ENCODE measurements at regions not wholly inside any gene's neighbourhood (a gene's known extent, or its start where the extent isn't known, plus 50 kb on each side); places are given as distances from the start of the nearest gene placed in this dataset.

DNA sequence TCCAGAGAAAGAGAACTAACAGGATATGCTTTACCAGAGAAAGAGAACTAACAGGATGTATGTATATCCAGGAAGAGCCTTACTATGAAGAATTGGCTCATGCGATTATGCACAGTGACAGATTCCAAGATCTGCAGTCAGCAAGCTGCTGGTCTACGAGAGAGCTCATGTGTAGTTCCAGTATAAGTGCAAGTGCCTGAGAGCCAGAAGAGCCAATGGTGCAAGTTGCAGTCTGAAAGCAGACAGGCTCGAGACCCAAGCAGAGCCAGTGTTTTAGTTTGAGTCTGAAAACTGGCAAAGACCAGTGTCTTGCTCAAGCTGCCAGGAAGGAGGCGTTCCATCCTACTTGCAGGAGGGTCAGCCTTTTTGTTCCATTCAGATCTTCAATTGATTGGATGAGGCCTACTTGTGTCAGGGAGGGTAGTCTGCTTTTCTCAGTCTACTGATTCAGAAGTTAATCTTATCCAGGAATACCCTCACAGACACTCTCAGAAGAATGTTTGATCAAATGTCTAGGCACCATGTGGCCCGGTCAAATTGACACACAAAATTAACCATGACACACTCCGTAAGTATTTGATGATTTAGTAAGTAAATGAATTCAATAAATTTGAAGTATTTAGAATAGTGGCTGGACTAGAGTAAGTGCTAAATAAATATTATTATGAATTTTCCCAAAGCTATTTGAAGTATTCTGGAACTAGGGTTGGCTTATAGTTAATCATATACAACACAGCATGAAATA is 372.1 kb upstream of the SGCD start:
- peaks cover 5% of the 10 kb centered on the region in 2 experiments; a peak in 2 of 4 replicates for H3K9me3 ChIP-seq (ENCODE audit: control insufficient read depth in 1 of 2, insufficient read depth in 1 of 2, low read depth in 1 of 2, low read length in 2 of 2)
- DNase-seq (ENCODE audit: low read depth, low spot score) = no peak
- RAD21 ChIA-PET (ENCODE audit: low non-redundant PET in 1 of 2, low total read pairs in 2 of 2, uncharacterized antibody in 2 of 2, unreplicated experiment in 2 of 2) = no interaction called here
- TF ChIP-seq ZFX (IDR thresholded peaks at IDR 0.05) (no peak), SP1 (IDR thresholded peaks at IDR 0.05; ENCODE audit: low read depth) (no peak), EZH2phosphoT487 (IDR thresholded peaks at IDR 0.05; ENCODE audit: borderline replicate concordance) (no peak), POLR2AphosphoS5 (IDR thresholded peaks at IDR 0.05; ENCODE audit: low read depth, low read length) (no peak), CBX3 (IDR thresholded peaks at IDR 0.05; ENCODE audit: low read depth) (no peak), POLR2A (IDR thresholded peaks at IDR 0.05; ENCODE audit: borderline replicate concordance, extremely low read depth, insufficient read depth, insufficient read length) (no peak), RAD21 (IDR thresholded peaks at IDR 0.05; ENCODE audit: low read depth) (no peak), ZBTB33 (IDR thresholded peaks at IDR 0.05; ENCODE audit: extremely low read depth, insufficient replicate concordance, low read length) (no peak), REST (IDR thresholded peaks at IDR 0.05; ENCODE audit: low read depth) (no peak), SRF (IDR thresholded peaks at IDR 0.05; ENCODE audit: low read depth) (no peak), FOSL1 (IDR thresholded peaks at IDR 0.05; ENCODE audit: low read depth) (no peak)
- TF ChIP-seq, protein P1, sequence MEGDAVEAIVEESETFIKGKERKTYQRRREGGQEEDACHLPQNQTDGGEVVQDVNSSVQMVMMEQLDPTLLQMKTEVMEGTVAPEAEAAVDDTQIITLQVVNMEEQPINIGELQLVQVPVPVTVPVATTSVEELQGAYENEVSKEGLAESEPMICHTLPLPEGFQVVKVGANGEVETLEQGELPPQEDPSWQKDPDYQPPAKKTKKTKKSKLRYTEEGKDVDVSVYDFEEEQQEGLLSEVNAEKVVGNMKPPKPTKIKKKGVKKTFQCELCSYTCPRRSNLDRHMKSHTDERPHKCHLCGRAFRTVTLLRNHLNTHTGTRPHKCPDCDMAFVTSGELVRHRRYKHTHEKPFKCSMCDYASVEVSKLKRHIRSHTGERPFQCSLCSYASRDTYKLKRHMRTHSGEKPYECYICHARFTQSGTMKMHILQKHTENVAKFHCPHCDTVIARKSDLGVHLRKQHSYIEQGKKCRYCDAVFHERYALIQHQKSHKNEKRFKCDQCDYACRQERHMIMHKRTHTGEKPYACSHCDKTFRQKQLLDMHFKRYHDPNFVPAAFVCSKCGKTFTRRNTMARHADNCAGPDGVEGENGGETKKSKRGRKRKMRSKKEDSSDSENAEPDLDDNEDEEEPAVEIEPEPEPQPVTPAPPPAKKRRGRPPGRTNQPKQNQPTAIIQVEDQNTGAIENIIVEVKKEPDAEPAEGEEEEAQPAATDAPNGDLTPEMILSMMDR (IDR thresholded peaks at IDR 0.05 in 2 of 3, conservative IDR thresholded peaks at IDR 0.05 in 1 of 3; ENCODE audit: borderline replicate concordance in 1 of 3, insufficient read depth in 1 of 3, low read depth in 2 of 3, low read length in 2 of 3) = no peak
- TF ChIP-seq, protein P2, sequence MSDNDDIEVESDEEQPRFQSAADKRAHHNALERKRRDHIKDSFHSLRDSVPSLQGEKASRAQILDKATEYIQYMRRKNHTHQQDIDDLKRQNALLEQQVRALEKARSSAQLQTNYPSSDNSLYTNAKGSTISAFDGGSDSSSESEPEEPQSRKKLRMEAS (IDR thresholded peaks at IDR 0.05) = no peak
- no peak overlapping the region for H2AFZ ChIP-seq (ENCODE audit: low read depth, low read length, poor library complexity, severe bottlenecking)
- H3K4me1 ChIP-seq (ENCODE audit: control insufficient read depth in 1 of 2, insufficient read depth in 2 of 2, low read length in 2 of 2) = no peaks in the 10 kb centered on the region
- intact Hi-C loops (cut with micrococcal nuclease) = no loop called here
- no peaks in the 10 kb centered on the region for H3K27me3 ChIP-seq (ENCODE audit: insufficient read depth, low read length)
- H3K9ac ChIP-seq (ENCODE audit: low read length) = no peak overlapping the region
- no peaks in the 10 kb centered on the region for H4K20me1 ChIP-seq (ENCODE audit: insufficient read depth)
- no peak overlapping the region for H3K4me2 ChIP-seq (ENCODE audit: low read length)
- no peaks in the 10 kb centered on the region for H3K79me2 ChIP-seq (ENCODE audit: insufficient read depth, low read length)
- H3K4me3 ChIP-seq (replicated peaks in 1 of 2; ENCODE audit: low read depth in 1 of 2, low read length in 2 of 2) = no peak overlapping the region
- POLR2A ChIA-PET = no interaction called here
- CTCF ChIA-PET = no interaction called here
- H3K27ac ChIP-seq (ENCODE audit: low read depth, low read length) = no peak overlapping the region
- no peak for ATAC-seq
- H3K36me3 ChIP-seq (ENCODE audit: control insufficient read depth in 1 of 2, insufficient read depth in 2 of 2, low read length in 2 of 2) = no peaks in the 10 kb centered on the region
- H3K9me2 ChIP-seq (ENCODE audit: insufficient read depth) = no peaks in the 10 kb centered on the region
- BruUV-seq (replicated peaks) = no TSS peak
